CD4-positive, alpha-beta T cell (primary cell): ENCODE measurements at regions not wholly inside any gene's neighbourhood (a gene's known extent, or its start where the extent isn't known, plus 50 kb on each side); places are given as distances from the start of the nearest gene placed in this dataset.
A peak's percentile ranks its signal among the peaks of the same experiment; 100 is the strongest.

Experiments
- ATAC-seq: fragments of 200-7000 bp; cut with Tn5 transposase; one replicate; pipeline ENCODE4 v1.10.0; 2022; ENCODE audit warnings: mild to moderate bottlenecking; ENCODE audit not compliant: poor library complexity
- CTCF ChIA-PET: fragments of 350-600 bp; sonication (Branson Sonifier 250); formaldehyde crosslinking; loops from one replicate; lab custom pipeline; 2021; ENCODE audit warnings: antibody characterized with exemption, inconsistent platforms; lab: Charles Lee
- POLR2A ChIA-PET: fragments of 350-600 bp; sonication (Branson Sonifier 250); formaldehyde crosslinking; loops from one replicate; lab custom pipeline; 2021; ENCODE audit warnings: antibody characterized with exemption, inconsistent platforms; lab: Charles Lee
- DNase-seq, 14 experiments: peaks; one replicate each; pipeline ENCODE4 v3.0.0-alpha.2; 2013 to 2020; ENCODE audit warnings: mixed read lengths in 2 of 14
- H3K27ac ChIP-seq, 2 donors: one replicate each; pipeline versions ENCODE4 v1.5.1 to v1.7.0; 2013; ENCODE audit warnings: low read length in 2 of 2, low read depth in 1 of 2, mild to moderate bottlenecking in 1 of 2
- H3K27me3 ChIP-seq, 2 experiments: 1 replicate in 1 of 2; 2 replicates in 1 of 2; pipeline versions ENCODE4 v1.6.1 to v1.7.0; 2013; ENCODE audit warnings: low read length in 2 of 2, control low read depth in 1 of 2, mild to moderate bottlenecking in 1 of 2, moderate library complexity in 1 of 2; ENCODE audit not compliant: insufficient read depth in 2 of 2, control insufficient read depth in 1 of 2
- H3K36me3 ChIP-seq: one replicate; pipeline ENCODE4 v1.6.1; 2013; ENCODE audit warnings: low read length, control low read depth; ENCODE audit not compliant: insufficient read depth
- H3K4me1 ChIP-seq: one replicate; pipeline ENCODE4 v1.6.1; 2013; ENCODE audit warnings: low read length, control low read depth; ENCODE audit not compliant: insufficient read depth
- H3K4me3 ChIP-seq: one replicate; pipeline ENCODE4 v1.5.1; 2013; ENCODE audit warnings: mild to moderate bottlenecking, low read length, moderate library complexity
- H3K9me3 ChIP-seq, 2 experiments: 1 replicate in 1 of 2; 2 replicates in 1 of 2; pipeline versions ENCODE4 v1.6.1 to v1.7.0; 2013; ENCODE audit warnings: low read length in 2 of 2, mild to moderate bottlenecking in 2 of 2, control low read depth in 1 of 2, moderate library complexity in 1 of 2; ENCODE audit not compliant: control insufficient read depth in 1 of 2, insufficient read depth in 1 of 2
- H3K27ac Mint-ChIP-seq: one replicate; pipeline ENCODE4 v1.8.0; 2020; ENCODE audit warnings: mixed read lengths
- H3K27me3 Mint-ChIP-seq: one replicate; pipeline ENCODE4 v1.8.0; 2021; ENCODE audit warnings: mixed read lengths
- H3K36me3 Mint-ChIP-seq: one replicate; pipeline ENCODE4 v1.8.0; 2021; ENCODE audit warnings: low read depth, mixed read lengths
- H3K4me1 Mint-ChIP-seq: one replicate; pipeline ENCODE4 v1.8.0; 2021; ENCODE audit warnings: low read depth, mixed read lengths
- H3K4me3 Mint-ChIP-seq: one replicate; pipeline ENCODE4 v1.8.0; 2020; ENCODE audit warnings: mild to moderate bottlenecking, mixed read lengths
- H3K9me3 Mint-ChIP-seq: one replicate; pipeline ENCODE4 v1.8.0; 2020; ENCODE audit warnings: mixed read lengths
- intact Hi-C, 2 experiments: fragments of 100-400 bp; cut with DNase I in 1 of 2; cut with micrococcal nuclease in 1 of 2; formaldehyde crosslinking; loops; one replicate each; pipeline versions ENCODE4 v1.15.1 to v1.9.0; 2023 to 2025; cut with DNase I, micrococcal nuclease
- TF ChIP-seq, protein P1 (sequence below): fragments of 200-600 bp; IDR thresholded peaks from one replicate; pipeline ENCODE4 v1.8.0; 2022; ENCODE audit warnings: antibody characterized with exemption, mild to moderate bottlenecking

DNA sequence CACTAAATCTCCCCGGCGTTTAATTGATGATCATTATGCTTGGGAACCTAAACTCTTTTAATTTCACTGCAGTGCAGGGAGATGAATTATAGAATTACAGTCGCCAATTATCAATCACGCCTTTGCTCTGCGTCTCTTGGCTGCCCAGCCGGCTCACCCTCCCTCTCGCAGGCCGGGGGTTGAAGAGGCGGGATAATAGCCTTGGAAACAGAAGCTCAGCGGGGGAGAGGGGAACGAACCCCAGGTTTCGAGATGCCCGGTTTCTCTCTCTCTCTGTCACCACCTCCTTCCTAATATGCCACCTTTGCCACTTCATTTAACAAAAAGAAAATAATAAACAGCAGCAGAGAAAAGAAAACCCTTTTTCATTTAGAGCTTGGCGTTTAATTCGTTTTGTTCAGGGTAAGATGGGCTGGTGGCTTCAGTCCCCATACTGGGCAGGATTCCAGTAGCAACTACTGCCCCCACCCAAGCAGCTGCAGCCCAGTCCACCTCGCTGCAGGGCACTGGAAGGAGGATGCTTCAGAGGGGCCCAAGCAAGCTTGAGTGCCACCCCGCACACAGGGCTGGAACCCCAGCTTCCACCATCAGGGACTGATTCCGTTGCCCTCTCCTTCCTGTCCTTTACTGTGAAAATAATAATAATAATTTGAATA is 271.7 kb downstream of the BUD13 start:
- Mint-ChIP-seq H3K27ac (no peak overlapping the region), H3K9me3 (no peaks in the 10 kb centered on the region), H3K27me3 (peaks cover 67% of the 10 kb centered on the region), H3K4me3 (no peak overlapping the region), H3K36me3 (no peaks in the 10 kb centered on the region), H3K4me1 (no peaks in the 10 kb centered on the region)
- Histone ChIP-seq H3K4me1 (no peaks in the 10 kb centered on the region), H3K36me3 (no peaks in the 10 kb centered on the region), H3K27ac (no peak overlapping the region), H3K9me3 (peaks cover 0 to 16% of the 10 kb centered on the region in 2 experiments), H3K27me3 (peaks cover 33% of the 10 kb centered on the region in 2 experiments), H3K4me3 (no peak overlapping the region)
- ChIA-PET CTCF (no interaction called here), POLR2A (no interaction called here)
- DNase-seq, result no peak
- no peak for ATAC-seq
- TF ChIP-seq, protein P1, sequence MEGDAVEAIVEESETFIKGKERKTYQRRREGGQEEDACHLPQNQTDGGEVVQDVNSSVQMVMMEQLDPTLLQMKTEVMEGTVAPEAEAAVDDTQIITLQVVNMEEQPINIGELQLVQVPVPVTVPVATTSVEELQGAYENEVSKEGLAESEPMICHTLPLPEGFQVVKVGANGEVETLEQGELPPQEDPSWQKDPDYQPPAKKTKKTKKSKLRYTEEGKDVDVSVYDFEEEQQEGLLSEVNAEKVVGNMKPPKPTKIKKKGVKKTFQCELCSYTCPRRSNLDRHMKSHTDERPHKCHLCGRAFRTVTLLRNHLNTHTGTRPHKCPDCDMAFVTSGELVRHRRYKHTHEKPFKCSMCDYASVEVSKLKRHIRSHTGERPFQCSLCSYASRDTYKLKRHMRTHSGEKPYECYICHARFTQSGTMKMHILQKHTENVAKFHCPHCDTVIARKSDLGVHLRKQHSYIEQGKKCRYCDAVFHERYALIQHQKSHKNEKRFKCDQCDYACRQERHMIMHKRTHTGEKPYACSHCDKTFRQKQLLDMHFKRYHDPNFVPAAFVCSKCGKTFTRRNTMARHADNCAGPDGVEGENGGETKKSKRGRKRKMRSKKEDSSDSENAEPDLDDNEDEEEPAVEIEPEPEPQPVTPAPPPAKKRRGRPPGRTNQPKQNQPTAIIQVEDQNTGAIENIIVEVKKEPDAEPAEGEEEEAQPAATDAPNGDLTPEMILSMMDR, result no peak
- intact Hi-C loops, result no loop called here

DNA sequence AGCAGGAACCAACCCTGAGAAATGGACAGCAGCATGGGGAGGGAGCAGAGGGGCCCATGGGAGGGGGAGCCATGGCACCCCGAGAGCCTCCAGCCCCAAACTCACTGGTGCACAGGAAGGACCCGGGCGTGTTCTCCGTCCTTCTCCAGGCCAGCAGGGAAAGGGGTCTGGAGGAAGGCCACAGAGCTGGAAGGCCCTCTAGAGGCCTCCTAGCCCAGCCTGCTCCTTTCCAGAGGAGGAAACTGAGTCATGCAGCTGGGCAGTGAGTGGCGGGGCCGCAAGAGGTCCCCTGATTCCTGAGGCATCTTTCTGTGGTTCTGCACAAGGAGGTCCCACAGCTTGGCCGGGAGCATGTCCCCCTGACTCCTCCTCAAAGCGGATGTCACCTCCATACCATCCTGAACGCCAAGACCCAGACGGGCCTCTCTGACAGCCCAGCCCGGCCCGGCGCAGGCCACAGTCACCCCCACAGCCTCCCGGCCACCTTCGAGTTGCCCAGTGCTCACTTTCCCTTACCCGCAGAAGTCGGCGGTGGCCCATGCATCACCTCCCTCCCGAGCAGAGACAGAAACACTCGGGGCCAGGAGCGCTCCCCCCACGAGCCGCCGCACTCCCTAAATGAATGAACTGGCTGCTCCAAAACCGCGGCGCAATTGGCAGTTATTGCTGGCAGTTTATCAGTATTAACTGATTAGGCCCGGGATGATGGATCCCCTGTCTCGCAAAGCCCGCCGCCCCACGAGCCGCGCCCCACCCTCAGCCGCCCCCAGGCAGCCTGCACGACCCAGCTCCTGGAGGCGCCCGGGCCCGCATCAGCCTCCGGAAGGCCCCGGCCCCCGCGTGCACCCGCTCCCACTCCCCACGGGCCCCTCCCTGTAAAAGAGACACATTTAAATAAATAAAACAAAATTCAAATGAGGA is 272.5 kb downstream of the BUD13 start:
- H3K4me1 ChIP-seq, result no peaks in the 10 kb centered on the region
- intact Hi-C loops, result no loop called here
- peaks cover 0 to 16% of the 10 kb centered on the region in 2 experiments for H3K9me3 ChIP-seq
- no peaks in the 10 kb centered on the region for H3K4me1 Mint-ChIP-seq
- peaks cover 60% of the 10 kb centered on the region for H3K27me3 Mint-ChIP-seq
- no peak overlapping the region for H3K4me3 Mint-ChIP-seq
- H3K27ac Mint-ChIP-seq, result no peak overlapping the region
- DNase-seq (no peak), ATAC-seq (no peak)
- no peaks in the 10 kb centered on the region for H3K36me3 Mint-ChIP-seq
- CTCF ChIA-PET, result no interaction called here
- no peaks in the 10 kb centered on the region for H3K36me3 ChIP-seq
- POLR2A ChIA-PET, result no interaction called here
- H3K27ac ChIP-seq, result no peak overlapping the region
- no peaks in the 10 kb centered on the region for H3K9me3 Mint-ChIP-seq
- TF ChIP-seq, protein P1, result no peak
- no peak overlapping the region for H3K4me3 ChIP-seq
- peaks cover 26 to 28% of the 10 kb centered on the region in 2 experiments for H3K27me3 ChIP-seq

DNA sequence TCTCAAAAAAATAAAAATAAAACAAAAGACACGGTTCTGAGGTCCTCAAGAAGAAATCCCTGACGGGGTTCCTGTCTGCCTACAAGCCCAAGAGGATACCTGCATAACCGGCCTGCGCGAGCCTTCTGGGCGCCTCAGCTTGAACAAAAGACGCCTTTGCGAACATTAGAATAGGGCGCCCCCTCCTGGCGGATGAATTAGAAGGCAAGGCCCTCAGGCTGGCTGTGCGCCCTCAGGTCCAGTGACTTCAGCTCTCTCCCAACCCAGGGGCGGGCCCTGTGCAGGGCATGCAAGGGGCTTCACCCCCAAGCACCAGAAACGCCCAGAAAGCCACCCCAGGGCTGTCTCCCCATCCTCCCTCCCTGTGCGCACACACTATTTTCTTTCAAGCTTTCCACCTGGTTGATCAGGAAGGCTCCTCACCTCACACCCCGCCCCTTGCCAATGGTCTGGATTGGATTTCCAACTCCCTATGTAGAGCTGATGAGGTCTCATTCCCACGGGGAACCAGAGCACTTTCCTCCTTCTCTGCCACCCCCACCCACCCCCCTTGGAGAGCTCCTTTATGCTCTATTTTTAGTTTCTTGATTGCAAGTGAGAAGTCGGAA is 273.3 kb downstream of the BUD13 start:
- no peak for ATAC-seq
- CTCF ChIA-PET, result no interaction called here
- H3K36me3 Mint-ChIP-seq, result no peaks in the 10 kb centered on the region

More for the DNA sequence above, 273.3 kb downstream of the BUD13 start:
- Mint-ChIP-seq H3K4me1 (no peaks in the 10 kb centered on the region), H3K27ac (no peak overlapping the region), H3K27me3 (peaks cover 55% of the 10 kb centered on the region), H3K4me3 (no peak overlapping the region), H3K9me3 (no peaks in the 10 kb centered on the region)
- Histone ChIP-seq H3K4me3 (no peak overlapping the region), H3K27ac (no peak overlapping the region), H3K4me1 (no peaks in the 10 kb centered on the region), H3K36me3 (no peaks in the 10 kb centered on the region), H3K27me3 (peaks cover 25 to 28% of the 10 kb centered on the region in 2 experiments), H3K9me3 (peaks cover 0 to 16% of the 10 kb centered on the region in 2 experiments)
- intact Hi-C loops, result no loop called here
- TF ChIP-seq, protein P1, result no peak
- POLR2A ChIA-PET, result no interaction called here
- DNase-seq, result peak in 4 of 14 experiments; percentile 2 to 22 (median 16)
